Neural progenitor cell (in vitro differentiated cells): ENCODE measurements at regions not wholly inside any gene's neighbourhood (a gene's known extent, or its start where the extent isn't known, plus 50 kb on each side); places are given as distances from the start of the nearest gene placed in this dataset.
"Not testable (repeated sequence)": the region's sequence is repeated elsewhere in the genome, so short reads cannot be mapped to it uniquely, and the experiment has no call there.

Source experiments
- DNase-seq: peaks from one replicate; pipeline ENCODE4 v3.0.0-alpha.2; 2016; ENCODE audit warnings: low spot score
- H2AFZ ChIP-seq: fragments of 200-600 bp; sonication (generic); replicated peaks from 2 replicates; pipeline ENCODE4 v1.6.1; 2016; ENCODE audit warnings: antibody characterized with exemption
- H3F3A ChIP-seq: fragments of 200-600 bp; sonication (generic); 2 replicates; pipeline ENCODE4 v1.6.1; 2016; ENCODE audit warnings: antibody characterized with exemption, low read depth
- H3K27ac ChIP-seq: fragments of 200-600 bp; sonication (generic); 2 replicates; pipeline ENCODE4 v1.5.1; 2016; ENCODE audit warnings: mild to moderate bottlenecking
- H3K27me3 ChIP-seq: fragments of 200-600 bp; sonication (generic); 2 replicates; pipeline ENCODE4 v1.6.1; 2016; ENCODE audit warnings: mild to moderate bottlenecking, moderate library complexity
- H3K36me3 ChIP-seq: fragments of 200-600 bp; sonication (generic); 2 replicates; pipeline ENCODE4 v1.5.1; 2016
- H3K4me1 ChIP-seq: fragments of 200-600 bp; sonication (generic); 2 replicates; pipeline ENCODE4 v1.6.1; 2016; ENCODE audit warnings: mixed run types
- H3K4me2 ChIP-seq: fragments of 200-600 bp; sonication (generic); 2 replicates; pipeline ENCODE4 v1.6.1; 2016
- H3K4me3 ChIP-seq: fragments of 200-600 bp; sonication (generic); 2 replicates; pipeline ENCODE4 v1.5.1; 2016
- H3K79me2 ChIP-seq: fragments of 200-600 bp; sonication (generic); 2 replicates; pipeline ENCODE4 v1.6.1; 2016; ENCODE audit warnings: low read depth
- H3K9ac ChIP-seq: fragments of 200-600 bp; sonication (generic); 2 replicates; pipeline ENCODE4 v1.6.1; 2016
- H3K9me3 ChIP-seq: fragments of 200-600 bp; sonication (generic); 2 replicates; pipeline ENCODE4 v1.5.1; 2016; ENCODE audit warnings: low read depth
- H4K20me1 ChIP-seq: fragments of 200-600 bp; sonication (generic); 2 replicates; pipeline ENCODE4 v1.6.1; 2016; ENCODE audit warnings: low read depth
- H3K27ac Mint-ChIP-seq: 3 replicates; pipeline ENCODE4 v1.8.0; 2021; ENCODE audit warnings: mixed read lengths
- H3K27me3 Mint-ChIP-seq: 2 replicates; pipeline ENCODE4 v1.8.0; 2022; ENCODE audit warnings: low read depth, mild to moderate bottlenecking, inconsistent platforms, moderate library complexity, mixed read lengths; ENCODE audit not compliant: insufficient read depth
- H3K36me3 Mint-ChIP-seq: 3 replicates; pipeline ENCODE4 v1.8.0; 2021; ENCODE audit warnings: mixed read lengths
- H3K4me1 Mint-ChIP-seq: 3 replicates; pipeline ENCODE4 v1.8.0; 2021; ENCODE audit warnings: mixed read lengths
- H3K4me3 Mint-ChIP-seq: 3 replicates; pipeline ENCODE4 v1.8.0; 2021; ENCODE audit warnings: mild to moderate bottlenecking, moderate library complexity, mixed read lengths
- H3K9me3 Mint-ChIP-seq: 3 replicates; pipeline ENCODE4 v1.8.0; 2020; ENCODE audit warnings: mixed read lengths
- CTCF ChIP-seq: fragments of 200-600 bp; sonication (generic); IDR thresholded peaks from 2 replicates; pipeline ENCODE4 v1.5.1; 2017; ENCODE audit warnings: antibody characterized with exemption, mild to moderate bottlenecking
- EZH2 ChIP-seq: fragments of 200-600 bp; sonication (generic); IDR thresholded peaks from 2 replicates; pipeline ENCODE4 v1.6.1; 2017; ENCODE audit warnings: antibody characterized with exemption, mild to moderate bottlenecking, moderate library complexity
- EZH2phosphoT487 ChIP-seq: fragments of 200-600 bp; sonication (generic); IDR thresholded peaks from 2 replicates; pipeline ENCODE4 v1.6.1; 2017; ENCODE audit warnings: antibody characterized with exemption

GRCh38 chr16:59634951-59635350 is 900.8 kb upstream of the GOT2 start:
- no peak overlapping the region for H3K9ac ChIP-seq
- no peak for DNase-seq
- H4K20me1 ChIP-seq = no peaks in the 10 kb centered on the region
- H3K27ac ChIP-seq = no peak overlapping the region
- Mint-ChIP-seq H3K4me3 (no peak overlapping the region), H3K4me1 (peaks cover 19% of the 10 kb centered on the region), H3K27ac (peak overlapping the region; percentile 23), H3K9me3 (peaks cover 6% of the 10 kb centered on the region), H3K36me3 (peaks cover 3% of the 10 kb centered on the region), H3K27me3 (no peaks in the 10 kb centered on the region)
- H3K4me1 ChIP-seq = no peaks in the 10 kb centered on the region
- H3K9me3 ChIP-seq = no peaks in the 10 kb centered on the region
- no peaks in the 10 kb centered on the region for H3K27me3 ChIP-seq
- no peak overlapping the region for H2AFZ ChIP-seq
- no peak overlapping the region for H3K4me2 ChIP-seq
- H3F3A ChIP-seq = no peaks in the 10 kb centered on the region
- H3K79me2 ChIP-seq = no peaks in the 10 kb centered on the region
- TF ChIP-seq EZH2phosphoT487 (no peak), EZH2 (no peak), CTCF (no peak)
- no peak overlapping the region for H3K4me3 ChIP-seq
- H3K36me3 ChIP-seq = no peaks in the 10 kb centered on the region

- no peak for DNase-seq
- Histone ChIP-seq H3K9me3 (no peaks in the 10 kb centered on the region), H3K4me2 (no peak overlapping the region), H3K36me3 (no peaks in the 10 kb centered on the region), H3K4me1 (no peaks in the 10 kb centered on the region), H4K20me1 (no peaks in the 10 kb centered on the region), H3F3A (no peaks in the 10 kb centered on the region), H3K9ac (no peak overlapping the region), H2AFZ (peak overlapping the region; percentile 74), H3K27me3 (no peaks in the 10 kb centered on the region), H3K27ac (no peak overlapping the region), H3K4me3 (no peak overlapping the region), H3K79me2 (no peaks in the 10 kb centered on the region)
- Mint-ChIP-seq H3K27me3 (no peaks in the 10 kb centered on the region), H3K9me3 (peaks cover 6% of the 10 kb centered on the region), H3K36me3 (peaks cover 3% of the 10 kb centered on the region), H3K27ac (no peak overlapping the region), H3K4me1 (peaks cover 19% of the 10 kb centered on the region), H3K4me3 (no peak overlapping the region)
- no peak for TF ChIP-seq EZH2
- no peak for TF ChIP-seq EZH2phosphoT487
- TF ChIP-seq CTCF = no peak
Measured at GRCh38 chr16:59634004-59634579, 900.0 kb upstream of the GOT2 start.

GRCh38 chr16:59632276-59632855 is 898.2 kb upstream of the GOT2 start:
- H3K36me3 ChIP-seq = no peaks in the 10 kb centered on the region

GRCh38 chr16:59624381-59624780 is 890.3 kb upstream of the GOT2 start:
- not testable (repeated sequence) for H3K36me3 Mint-ChIP-seq, H4K20me1 ChIP-seq, DNase-seq, H3K9ac ChIP-seq, H3K27me3 Mint-ChIP-seq, H3F3A ChIP-seq, H2AFZ ChIP-seq, H3K27me3 ChIP-seq, H3K36me3 ChIP-seq, H3K4me3 Mint-ChIP-seq, H3K27ac ChIP-seq, H3K4me1 Mint-ChIP-seq, H3K27ac Mint-ChIP-seq, H3K79me2 ChIP-seq, H3K4me1 ChIP-seq, H3K4me3 ChIP-seq, H3K9me3 ChIP-seq, H3K9me3 Mint-ChIP-seq, H3K4me2 ChIP-seq

More at GRCh38 chr16:59632276-59632855, 898.2 kb upstream of the GOT2 start:
- Mint-ChIP-seq H3K27me3 (no peaks in the 10 kb centered on the region), H3K36me3 (peaks cover 3% of the 10 kb centered on the region), H3K27ac (no peak overlapping the region), H3K4me1 (peaks cover 19% of the 10 kb centered on the region), H3K9me3 (peaks cover 6% of the 10 kb centered on the region), H3K4me3 (no peak overlapping the region)
- H3K4me3 ChIP-seq = no peak overlapping the region
- H3K9me3 ChIP-seq = no peaks in the 10 kb centered on the region
- H3K27me3 ChIP-seq = no peaks in the 10 kb centered on the region
- no peak overlapping the region for H3K9ac ChIP-seq
- no peaks in the 10 kb centered on the region for H4K20me1 ChIP-seq
- H3K27ac ChIP-seq = no peak overlapping the region
- no peak for TF ChIP-seq EZH2phosphoT487
- TF ChIP-seq CTCF = no peak
- no peak for TF ChIP-seq EZH2
- H3K4me1 ChIP-seq = peaks cover 7% of the 10 kb centered on the region
- H3K4me2 ChIP-seq = no peak overlapping the region
- no peaks in the 10 kb centered on the region for H3K79me2 ChIP-seq
- DNase-seq = no peak
- no peak overlapping the region for H2AFZ ChIP-seq
- no peaks in the 10 kb centered on the region for H3F3A ChIP-seq
